ENCODE measurements at regions not wholly inside any gene's neighbourhood (a gene's known extent, or its start where the extent isn't known, plus 50 kb on each side); places are given as distances from the start of the nearest gene placed in this dataset.

GRCh38 chr5:153206361-153206760, 284.1 kb upstream of the GRIA1 start:
- WGBS, 2 donors: 59 to 67% methylated on average over 3 of the region's 3 CpGs
- intact Hi-C loops (cut with DNase I): no loop called here

GRCh38 chr5:153209016-153209415, 281.5 kb upstream of the GRIA1 start:
- 87 to 93% methylated on average over 3 of the region's 3 CpGs for WGBS, 2 donors
- no peak for TF ChIP-seq CTCF (IDR thresholded peaks at IDR 0.05)
- TF ChIP-seq EP300 (IDR thresholded peaks at IDR 0.05): no peak
- no peak for TF ChIP-seq POLR2AphosphoS5 (IDR thresholded peaks at IDR 0.05)
- no peak for TF ChIP-seq POLR2A (IDR thresholded peaks at IDR 0.05)
- no peaks in the 10 kb centered on the region for H3K27me3 ChIP-seq

More at GRCh38 chr5:153206361-153206760, 284.1 kb upstream of the GRIA1 start:
- H3K9me3 ChIP-seq: no peaks in the 10 kb centered on the region
- DNase-seq: no peak
- H3K36me3 ChIP-seq: no peaks in the 10 kb centered on the region
- no peak overlapping the region for H3K4me3 ChIP-seq
- H3K27me3 ChIP-seq: no peaks in the 10 kb centered on the region
- TF ChIP-seq CTCF (IDR thresholded peaks at IDR 0.05): no peak
- TF ChIP-seq EP300 (IDR thresholded peaks at IDR 0.05): no peak
- no peak for TF ChIP-seq POLR2AphosphoS5 (IDR thresholded peaks at IDR 0.05)
- TF ChIP-seq POLR2A (IDR thresholded peaks at IDR 0.05): no peak
- H3K4me1 ChIP-seq: no peaks in the 10 kb centered on the region
- H3K27ac ChIP-seq: no peak overlapping the region

DNA sequence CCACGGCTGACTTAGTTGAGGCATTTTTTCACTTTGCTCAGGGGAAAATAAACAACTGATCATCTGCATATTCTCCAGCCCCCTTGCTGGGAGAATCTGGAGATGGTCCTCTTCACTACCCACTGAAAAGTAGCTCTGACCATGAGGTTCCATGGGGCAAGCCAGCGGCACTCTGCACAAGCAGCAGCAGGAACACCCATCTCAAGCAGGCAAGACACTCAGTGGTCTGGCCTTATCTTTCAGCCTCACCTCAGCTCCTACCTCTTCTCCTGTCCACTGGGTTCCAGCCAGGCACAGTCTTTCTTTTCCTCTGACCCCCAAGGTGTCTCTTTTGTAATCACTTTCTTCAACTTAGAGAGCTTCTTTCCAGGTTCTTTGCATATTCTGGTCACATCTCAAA, 280.8 kb upstream of the GRIA1 start:
- no peak for DNase-seq
- Histone ChIP-seq H3K27me3 (no peaks in the 10 kb centered on the region), H3K4me3 (no peak overlapping the region), H3K36me3 (no peaks in the 10 kb centered on the region), H3K9me3 (no peaks in the 10 kb centered on the region), H3K4me1 (no peaks in the 10 kb centered on the region), H3K27ac (no peak overlapping the region)
- intact Hi-C loops (cut with DNase I): no loop called here
- 81 to 85% methylated on average over 2 of the region's 2 CpGs for WGBS, 2 donors
- no peak for TF ChIP-seq POLR2AphosphoS5 (IDR thresholded peaks at IDR 0.05)
- TF ChIP-seq POLR2A (IDR thresholded peaks at IDR 0.05): no peak
- TF ChIP-seq CTCF (IDR thresholded peaks at IDR 0.05): no peak
- TF ChIP-seq EP300 (IDR thresholded peaks at IDR 0.05): no peak

More at GRCh38 chr5:153209016-153209415, 281.5 kb upstream of the GRIA1 start:
- Histone ChIP-seq H3K9me3 (no peaks in the 10 kb centered on the region), H3K36me3 (no peaks in the 10 kb centered on the region), H3K4me3 (no peak overlapping the region), H3K27ac (no peak overlapping the region), H3K4me1 (no peaks in the 10 kb centered on the region)
- intact Hi-C loops (cut with DNase I): no loop called here
- no peak for DNase-seq

DNA sequence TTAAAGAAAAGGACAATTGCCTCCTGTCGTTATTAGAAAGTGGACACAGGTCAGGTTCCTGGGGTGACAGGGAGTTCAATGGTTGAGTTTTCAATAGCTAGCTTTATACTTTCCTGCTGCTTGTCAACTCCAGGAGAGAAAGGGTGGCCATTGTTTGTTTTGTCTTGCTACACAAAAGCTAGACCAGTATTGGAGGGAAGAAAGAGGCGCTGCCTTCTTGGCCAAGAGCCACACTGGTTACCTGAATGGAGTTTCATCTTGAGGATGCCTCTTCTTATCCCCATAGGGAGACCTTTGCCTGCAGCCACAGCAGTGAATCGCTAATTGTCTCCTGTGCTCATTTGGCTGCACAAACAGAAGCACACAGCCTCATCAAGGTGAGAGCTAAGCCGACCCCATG, 279.4 kb upstream of the GRIA1 start:
- Histone ChIP-seq H3K27ac (no peak overlapping the region), H3K4me3 (no peak overlapping the region), H3K9me3 (no peaks in the 10 kb centered on the region), H3K36me3 (no peaks in the 10 kb centered on the region), H3K27me3 (no peaks in the 10 kb centered on the region), H3K4me1 (no peaks in the 10 kb centered on the region)
- intact Hi-C loops (cut with DNase I): no loop called here
- WGBS, 2 donors: 30 to 56% methylated on average over 4 of the region's 4 CpGs
- DNase-seq: no peak
- TF ChIP-seq CTCF (IDR thresholded peaks at IDR 0.05) (no peak), POLR2AphosphoS5 (IDR thresholded peaks at IDR 0.05) (no peak), POLR2A (IDR thresholded peaks at IDR 0.05) (no peak), EP300 (IDR thresholded peaks at IDR 0.05) (no peak)

- intact Hi-C loops (cut with DNase I): no loop called here
- Histone ChIP-seq H3K4me3 (no peak overlapping the region), H3K9me3 (peaks cover 0 to 2% (median 0%) of the 10 kb centered on the region in 4 donors), H3K36me3 (no peaks in the 10 kb centered on the region), H3K27ac (no peak overlapping the region), H3K27me3 (no peaks in the 10 kb centered on the region), H3K4me1 (no peaks in the 10 kb centered on the region)
- WGBS, 2 donors: 74 to 93% methylated on average over 3 of the region's 3 CpGs
- no peak for DNase-seq
- no peak for TF ChIP-seq POLR2A (IDR thresholded peaks at IDR 0.05)
- no peak for TF ChIP-seq CTCF (IDR thresholded peaks at IDR 0.05)
- TF ChIP-seq POLR2AphosphoS5 (IDR thresholded peaks at IDR 0.05): no peak
Measured at GRCh38 chr5:153212471-153212870, 278.0 kb upstream of the GRIA1 start.

Measured in sigmoid colon (tissue), 6 donors.